T-helper 9 cell (primary cell): ENCODE measurements at regions not wholly inside any gene's neighbourhood (a gene's known extent, or its start where the extent isn't known, plus 50 kb on each side); places are given as distances from the start of the nearest gene placed in this dataset.

Source experiments
- DNase-seq: peaks from one replicate; pipeline ENCODE4 v3.0.0-alpha.2; 2020

DNA sequence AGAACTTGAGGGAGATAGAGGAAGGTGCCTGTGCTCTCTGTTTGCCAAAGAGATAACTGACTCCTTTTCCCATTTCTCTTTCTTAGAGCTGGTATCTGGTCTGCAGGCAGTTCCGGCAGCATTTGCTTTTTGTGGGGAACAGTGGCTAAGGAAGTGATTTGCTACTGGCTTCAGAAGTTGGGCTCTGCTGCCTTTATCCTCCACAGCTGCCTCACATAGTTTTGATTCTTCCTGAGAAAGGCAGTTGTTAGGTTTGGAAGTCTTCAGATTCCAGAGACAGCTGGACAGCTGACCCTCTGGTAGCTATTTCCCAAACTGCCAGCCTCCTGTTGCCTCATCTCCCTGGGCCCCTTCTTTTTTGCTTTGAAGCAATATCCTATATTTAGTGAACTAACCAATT is 62.6 kb upstream of the MACF1 start:
- DNase-seq = no peak

- no peak for DNase-seq
Observed at GRCh38 chr1:39142401-39143060, 62.0 kb upstream of the MACF1 start.

GRCh38 chr1:39144924-39145323 is 59.6 kb upstream of the MACF1 start:
- DNase-seq = no peak

DNA sequence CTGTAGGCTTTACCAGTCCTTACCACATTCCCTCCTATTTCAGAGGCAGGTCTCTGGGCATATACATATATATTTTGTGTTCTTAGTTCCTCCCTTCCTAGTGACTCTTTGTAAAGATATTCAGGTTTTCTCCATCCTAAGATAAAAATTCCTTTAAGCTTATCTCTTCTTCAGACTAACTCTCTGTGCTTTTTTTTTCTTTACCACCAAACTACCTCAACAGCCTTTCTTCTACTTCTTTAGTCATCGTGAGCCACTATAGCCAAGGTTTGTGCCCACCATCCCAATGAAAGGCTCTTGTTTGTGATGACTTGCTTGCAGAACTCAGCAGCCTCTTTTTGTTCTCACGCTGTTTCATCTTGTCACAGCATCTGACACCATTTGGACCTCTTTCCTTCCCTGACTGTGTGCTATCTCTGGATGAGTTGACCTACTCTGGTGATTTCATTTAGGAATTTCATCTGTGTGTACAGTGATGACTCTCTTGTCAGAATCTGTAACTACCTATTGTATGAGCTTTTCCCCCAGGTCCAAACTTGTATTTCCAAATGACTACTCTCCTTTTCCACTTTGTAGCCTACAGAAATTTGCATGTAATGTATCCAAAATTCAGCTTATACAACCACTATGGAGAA is 59.0 kb upstream of the MACF1 start:
- DNase-seq = no peak

GRCh38 chr1:39146681-39147080 is 57.8 kb upstream of the MACF1 start:
- DNase-seq = no peak

DNA sequence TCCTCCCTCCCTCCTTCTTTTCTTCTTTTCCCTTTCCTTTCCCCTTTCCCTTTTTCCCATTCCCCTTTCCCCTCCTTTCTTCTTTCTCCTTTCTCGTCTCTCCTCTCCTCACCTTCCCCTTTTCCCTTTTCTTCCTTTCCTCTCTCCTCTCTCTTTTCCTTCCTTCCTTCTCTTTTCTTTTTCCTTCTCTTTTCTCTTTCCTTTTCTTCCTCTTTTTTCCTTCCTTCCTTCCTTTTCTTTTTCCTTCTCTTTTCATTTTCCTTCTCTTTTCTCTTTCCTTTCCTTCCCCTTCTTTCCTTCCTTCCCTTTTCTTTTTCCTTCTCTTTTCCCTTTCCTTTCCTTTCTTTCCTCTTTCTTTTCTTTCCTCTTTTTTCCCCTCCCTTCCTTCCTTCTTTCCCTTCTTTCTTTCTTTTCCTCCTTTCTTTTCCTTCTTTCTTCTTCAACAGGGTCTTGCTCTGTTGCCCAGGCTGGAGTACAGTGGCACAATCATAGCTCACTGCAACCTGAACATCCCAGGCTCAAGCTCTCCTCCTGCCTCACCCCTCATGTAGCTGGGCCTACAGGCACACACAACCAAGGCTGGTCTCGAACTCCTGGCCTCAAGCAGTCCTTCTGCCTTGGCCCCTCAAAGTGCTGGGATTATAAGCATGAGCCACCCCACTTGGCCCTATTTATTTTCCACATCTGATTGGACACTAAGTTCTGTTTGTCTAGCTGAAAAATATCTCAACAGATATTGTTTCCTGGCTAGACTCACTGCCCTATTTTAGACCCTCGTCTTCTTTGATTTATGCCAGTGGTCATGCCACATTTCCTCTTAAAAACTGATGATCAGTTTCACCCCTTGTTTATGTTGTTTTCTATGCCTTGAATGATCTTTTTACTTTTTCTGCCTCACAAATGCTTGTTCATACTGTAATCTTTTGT is 57.1 kb upstream of the MACF1 start:
- no peak for DNase-seq

GRCh38 chr1:39148942-39149341 is 55.6 kb upstream of the MACF1 start:
- no peak for DNase-seq

DNA sequence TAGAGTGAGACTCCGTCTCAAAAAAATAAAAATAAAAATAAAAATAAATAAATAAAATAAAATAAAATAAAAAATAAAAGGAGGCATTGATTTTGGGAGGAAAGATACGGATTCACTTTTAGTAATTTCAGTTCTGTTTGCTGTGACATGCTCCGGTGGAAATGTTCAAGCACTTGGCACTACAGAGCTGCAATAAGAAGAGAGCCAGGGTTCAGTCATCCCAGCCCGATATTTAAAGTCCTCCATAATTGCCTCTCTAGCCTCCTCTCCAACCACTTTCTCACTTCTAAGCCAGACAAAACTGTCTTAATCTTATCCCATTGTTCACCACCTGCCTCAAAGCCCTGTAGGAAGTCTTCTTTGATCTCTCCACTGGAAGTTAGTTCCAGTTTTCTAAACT is 55.0 kb upstream of the MACF1 start:
- no peak for DNase-seq

GRCh38 chr1:39150779-39151178 is 53.7 kb upstream of the MACF1 start:
- DNase-seq = no peak

- DNase-seq = no peak
Observed at GRCh38 chr1:39151267-39151666, 53.2 kb upstream of the MACF1 start.

GRCh38 chr1:39152923-39153322 is 51.6 kb upstream of the MACF1 start:
- no peak for DNase-seq

DNA sequence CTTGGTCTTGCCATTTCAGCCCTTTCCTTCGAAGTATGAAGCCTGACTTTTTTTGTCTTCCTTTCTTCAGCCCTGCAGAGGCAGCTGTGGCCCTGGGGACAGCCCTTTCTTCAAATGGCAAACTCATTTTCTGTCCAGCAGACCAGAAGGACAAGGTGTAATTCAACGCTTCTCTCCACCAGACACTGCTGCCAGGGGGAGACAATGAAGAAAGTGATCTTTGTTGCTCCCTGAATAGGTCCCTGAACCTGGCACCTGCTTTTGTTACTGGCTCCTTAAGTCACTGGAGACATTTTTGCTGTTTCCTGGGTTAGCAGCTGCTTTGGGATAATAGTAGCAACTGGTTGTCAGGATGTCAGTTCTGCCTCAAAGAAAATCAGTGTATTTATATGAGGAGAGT is 50.8 kb upstream of the MACF1 start:
- no peak for DNase-seq

- no peak for DNase-seq
Observed at GRCh38 chr1:39154553-39155421, 49.7 kb upstream of the MACF1 start.
